Neural cell (in vitro differentiated cells): ENCODE measurements at regions not wholly inside any gene's neighbourhood (a gene's known extent, or its start where the extent isn't known, plus 50 kb on each side); places are given as distances from the start of the nearest gene placed in this dataset.

Source experiments
- H2AFZ ChIP-seq: fragments of 200-600, 300-800 bp; sonication (generic), shearing (Covaris generic); 2 replicates; pipeline ENCODE4 v1.6.0; 2014; ENCODE audit warnings: low read depth, mild to moderate bottlenecking, antibody characterized with exemption, low read length, moderate library complexity
- H3F3A ChIP-seq: fragments of 200-600 bp; shearing (Covaris generic); 2 replicates; pipeline ENCODE4 v1.6.1; 2016; ENCODE audit warnings: mild to moderate bottlenecking, moderate library complexity, mixed read lengths, antibody characterized with exemption, low read length; ENCODE audit not compliant: insufficient read depth, poor library complexity, severe bottlenecking
- H3K27ac ChIP-seq: fragments of 200-600, 300-800 bp; sonication (generic), shearing (Covaris generic); 2 replicates; pipeline ENCODE4 v1.5.1; 2014; ENCODE audit warnings: mild to moderate bottlenecking, low read length, moderate library complexity
- H3K27me3 ChIP-seq: fragments of 300-800, 200-600 bp; sonication (generic), shearing (Covaris generic); 2 replicates; pipeline ENCODE4 v1.6.0; 2014; ENCODE audit warnings: mild to moderate bottlenecking, low read depth, low read length, moderate library complexity; ENCODE audit not compliant: insufficient read depth
- H3K36me3 ChIP-seq: fragments of 300-800, 200-600 bp; sonication (generic), shearing (Covaris generic); 2 replicates; pipeline ENCODE4 v1.5.1; 2014; ENCODE audit warnings: mild to moderate bottlenecking, antibody characterized with exemption, low read length, moderate library complexity; ENCODE audit not compliant: insufficient read depth
- H3K4me2 ChIP-seq: fragments of 300-800, 200-600 bp; sonication (generic), shearing (Covaris generic); 2 replicates; pipeline ENCODE4 v1.6.0; 2014; ENCODE audit warnings: mild to moderate bottlenecking, low read length
- H3K4me3 ChIP-seq: fragments of 300-800, 200-600 bp; sonication (generic), shearing (Covaris generic); 2 replicates; pipeline ENCODE4 v1.5.1; 2014; ENCODE audit warnings: mild to moderate bottlenecking, low read length, moderate library complexity
- H3K79me2 ChIP-seq: fragments of 200-600 bp; shearing (Covaris generic); replicated peaks from 2 replicates; pipeline ENCODE4 v1.6.0; 2014; ENCODE audit warnings: mild to moderate bottlenecking, low read length, moderate library complexity; ENCODE audit not compliant: insufficient read depth
- H3K9ac ChIP-seq: fragments of 300-800, 200-600 bp; sonication (generic), shearing (Covaris generic); 2 replicates; pipeline ENCODE4 v1.6.1; 2016; ENCODE audit warnings: mild to moderate bottlenecking, low read length, mixed read lengths
- H3K9me2 ChIP-seq: fragments of 200-600 bp; shearing (Covaris generic); 2 replicates; pipeline ENCODE4 v1.6.1; 2016; ENCODE audit warnings: mild to moderate bottlenecking, low read length, mixed read lengths; ENCODE audit not compliant: insufficient read depth
- H3K9me3 ChIP-seq: fragments of 200-600, 300-800 bp; sonication (generic), shearing (Covaris generic); 2 replicates; pipeline ENCODE4 v1.6.1; 2016; ENCODE audit warnings: mild to moderate bottlenecking, mixed run types, low read length, moderate library complexity, mixed read lengths
- H4K20me1 ChIP-seq: fragments of 200-600 bp; shearing (Covaris generic); 2 replicates; pipeline ENCODE4 v1.6.1; 2016; ENCODE audit warnings: mild to moderate bottlenecking, mixed run types; ENCODE audit not compliant: insufficient read depth
- EP300 ChIP-seq: fragments of 450-650 bp; conservative IDR thresholded peaks from 2 replicates; pipeline ENCODE4 v1.6.1; 2014; ENCODE audit warnings: antibody characterized with exemption, mild to moderate bottlenecking, moderate library complexity; ENCODE audit not compliant: poor library complexity, severe bottlenecking
- EZH2 ChIP-seq: fragments of 200-600, 300-800 bp; shearing (Covaris generic), sonication (generic); IDR thresholded peaks from 2 replicates; pipeline ENCODE4 v1.6.1; 2014; ENCODE audit warnings: antibody characterized with exemption, low read length, borderline replicate concordance, mild to moderate bottlenecking; ENCODE audit not compliant: insufficient read depth, poor library complexity, severe bottlenecking
- MXI1 ChIP-seq: fragments of 450-650 bp; conservative IDR thresholded peaks from 2 replicates; pipeline ENCODE4 v1.6.1; 2014; ENCODE audit warnings: antibody characterized with exemption, mild to moderate bottlenecking; ENCODE audit not compliant: poor library complexity, severe bottlenecking
- POLR2AphosphoS5 ChIP-seq: IDR thresholded peaks from 2 replicates; pipeline ENCODE4 v1.6.1; 2012
- RAD21 ChIP-seq: fragments of 450-650 bp; conservative IDR thresholded peaks from 2 replicates; pipeline ENCODE4 v1.6.1; 2014; ENCODE audit warnings: antibody characterized with exemption, mild to moderate bottlenecking, moderate library complexity
- SMC3 ChIP-seq: fragments of 450-650 bp; conservative IDR thresholded peaks from 2 replicates; pipeline ENCODE4 v1.6.1; 2014; ENCODE audit warnings: antibody characterized with exemption, mild to moderate bottlenecking, moderate library complexity; ENCODE audit not compliant: poor library complexity
- TAF1 ChIP-seq: IDR thresholded peaks from 2 replicates; pipeline ENCODE4 v1.6.1; 2012; ENCODE audit warnings: low read depth
- TF ChIP-seq, protein P1 (sequence below): IDR thresholded peaks from 2 replicates; pipeline ENCODE4 v1.6.1; 2012; ENCODE audit warnings: borderline replicate concordance
- TF ChIP-seq, protein P2 (sequence below): fragments of 450-650 bp; IDR thresholded peaks from 2 replicates; pipeline ENCODE4 v1.5.1; 2014; ENCODE audit warnings: antibody characterized with exemption, mild to moderate bottlenecking, moderate library complexity; ENCODE audit not compliant: poor library complexity, severe bottlenecking

DNA sequence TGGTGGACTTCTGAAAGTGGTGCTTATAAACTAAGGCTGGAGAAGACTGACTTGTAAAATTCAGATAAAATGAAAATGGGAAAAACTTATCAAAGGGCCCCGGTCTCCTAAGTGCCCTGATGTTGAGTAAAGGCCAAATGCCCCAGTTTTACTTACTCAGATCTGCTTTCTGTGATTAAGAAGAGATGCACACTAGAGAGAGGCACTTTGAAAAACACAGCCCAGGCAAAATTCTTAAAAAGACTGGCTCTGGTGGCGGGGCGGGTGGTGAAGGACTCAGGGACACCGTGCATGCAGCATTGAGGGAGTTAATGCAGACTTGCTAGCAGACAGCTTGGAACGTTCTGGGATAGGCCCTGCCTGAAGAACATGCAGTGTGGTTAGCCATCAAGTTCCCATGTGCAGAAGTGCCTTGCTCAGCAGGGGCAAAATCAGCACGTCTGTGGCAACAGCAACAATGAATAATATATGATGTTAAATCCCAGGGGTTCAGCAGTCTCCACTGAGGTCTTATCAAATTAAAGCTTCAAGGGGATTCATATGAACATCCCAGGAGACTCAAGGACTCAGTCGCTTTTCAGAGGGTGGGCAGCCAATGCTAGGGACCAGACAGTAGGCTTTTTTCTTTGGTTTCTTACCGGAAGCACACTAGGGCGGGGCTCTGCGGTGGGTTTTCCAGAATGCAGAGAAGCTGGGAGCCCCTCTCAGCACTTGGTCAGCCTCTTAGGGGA, 105.0 kb downstream of the DAD1 start:
- H3K4me2 ChIP-seq: no peak overlapping the region
- no peak overlapping the region for H3K4me3 ChIP-seq
- no peaks in the 10 kb centered on the region for H3K9me3 ChIP-seq
- no peaks in the 10 kb centered on the region for H3K79me2 ChIP-seq
- no peaks in the 10 kb centered on the region for H4K20me1 ChIP-seq
- no peaks in the 10 kb centered on the region for H3K27me3 ChIP-seq
- no peaks in the 10 kb centered on the region for H3K36me3 ChIP-seq
- TF ChIP-seq, protein P1, sequence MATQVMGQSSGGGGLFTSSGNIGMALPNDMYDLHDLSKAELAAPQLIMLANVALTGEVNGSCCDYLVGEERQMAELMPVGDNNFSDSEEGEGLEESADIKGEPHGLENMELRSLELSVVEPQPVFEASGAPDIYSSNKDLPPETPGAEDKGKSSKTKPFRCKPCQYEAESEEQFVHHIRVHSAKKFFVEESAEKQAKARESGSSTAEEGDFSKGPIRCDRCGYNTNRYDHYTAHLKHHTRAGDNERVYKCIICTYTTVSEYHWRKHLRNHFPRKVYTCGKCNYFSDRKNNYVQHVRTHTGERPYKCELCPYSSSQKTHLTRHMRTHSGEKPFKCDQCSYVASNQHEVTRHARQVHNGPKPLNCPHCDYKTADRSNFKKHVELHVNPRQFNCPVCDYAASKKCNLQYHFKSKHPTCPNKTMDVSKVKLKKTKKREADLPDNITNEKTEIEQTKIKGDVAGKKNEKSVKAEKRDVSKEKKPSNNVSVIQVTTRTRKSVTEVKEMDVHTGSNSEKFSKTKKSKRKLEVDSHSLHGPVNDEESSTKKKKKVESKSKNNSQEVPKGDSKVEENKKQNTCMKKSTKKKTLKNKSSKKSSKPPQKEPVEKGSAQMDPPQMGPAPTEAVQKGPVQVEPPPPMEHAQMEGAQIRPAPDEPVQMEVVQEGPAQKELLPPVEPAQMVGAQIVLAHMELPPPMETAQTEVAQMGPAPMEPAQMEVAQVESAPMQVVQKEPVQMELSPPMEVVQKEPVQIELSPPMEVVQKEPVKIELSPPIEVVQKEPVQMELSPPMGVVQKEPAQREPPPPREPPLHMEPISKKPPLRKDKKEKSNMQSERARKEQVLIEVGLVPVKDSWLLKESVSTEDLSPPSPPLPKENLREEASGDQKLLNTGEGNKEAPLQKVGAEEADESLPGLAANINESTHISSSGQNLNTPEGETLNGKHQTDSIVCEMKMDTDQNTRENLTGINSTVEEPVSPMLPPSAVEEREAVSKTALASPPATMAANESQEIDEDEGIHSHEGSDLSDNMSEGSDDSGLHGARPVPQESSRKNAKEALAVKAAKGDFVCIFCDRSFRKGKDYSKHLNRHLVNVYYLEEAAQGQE: no peak
- TF ChIP-seq MXI1: no peak
- TF ChIP-seq EP300: no peak
- no peak for TF ChIP-seq SMC3
- TF ChIP-seq RAD21: no peak
- TF ChIP-seq, protein P2, sequence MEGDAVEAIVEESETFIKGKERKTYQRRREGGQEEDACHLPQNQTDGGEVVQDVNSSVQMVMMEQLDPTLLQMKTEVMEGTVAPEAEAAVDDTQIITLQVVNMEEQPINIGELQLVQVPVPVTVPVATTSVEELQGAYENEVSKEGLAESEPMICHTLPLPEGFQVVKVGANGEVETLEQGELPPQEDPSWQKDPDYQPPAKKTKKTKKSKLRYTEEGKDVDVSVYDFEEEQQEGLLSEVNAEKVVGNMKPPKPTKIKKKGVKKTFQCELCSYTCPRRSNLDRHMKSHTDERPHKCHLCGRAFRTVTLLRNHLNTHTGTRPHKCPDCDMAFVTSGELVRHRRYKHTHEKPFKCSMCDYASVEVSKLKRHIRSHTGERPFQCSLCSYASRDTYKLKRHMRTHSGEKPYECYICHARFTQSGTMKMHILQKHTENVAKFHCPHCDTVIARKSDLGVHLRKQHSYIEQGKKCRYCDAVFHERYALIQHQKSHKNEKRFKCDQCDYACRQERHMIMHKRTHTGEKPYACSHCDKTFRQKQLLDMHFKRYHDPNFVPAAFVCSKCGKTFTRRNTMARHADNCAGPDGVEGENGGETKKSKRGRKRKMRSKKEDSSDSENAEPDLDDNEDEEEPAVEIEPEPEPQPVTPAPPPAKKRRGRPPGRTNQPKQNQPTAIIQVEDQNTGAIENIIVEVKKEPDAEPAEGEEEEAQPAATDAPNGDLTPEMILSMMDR: no peak
- TF ChIP-seq TAF1: no peak
- TF ChIP-seq POLR2AphosphoS5: no peak
- TF ChIP-seq EZH2: no peak
- no peak overlapping the region for H3K27ac ChIP-seq
- no peaks in the 10 kb centered on the region for H3F3A ChIP-seq
- H3K9me2 ChIP-seq: no peaks in the 10 kb centered on the region
- no peak overlapping the region for H3K9ac ChIP-seq
- no peak overlapping the region for H2AFZ ChIP-seq

DNA sequence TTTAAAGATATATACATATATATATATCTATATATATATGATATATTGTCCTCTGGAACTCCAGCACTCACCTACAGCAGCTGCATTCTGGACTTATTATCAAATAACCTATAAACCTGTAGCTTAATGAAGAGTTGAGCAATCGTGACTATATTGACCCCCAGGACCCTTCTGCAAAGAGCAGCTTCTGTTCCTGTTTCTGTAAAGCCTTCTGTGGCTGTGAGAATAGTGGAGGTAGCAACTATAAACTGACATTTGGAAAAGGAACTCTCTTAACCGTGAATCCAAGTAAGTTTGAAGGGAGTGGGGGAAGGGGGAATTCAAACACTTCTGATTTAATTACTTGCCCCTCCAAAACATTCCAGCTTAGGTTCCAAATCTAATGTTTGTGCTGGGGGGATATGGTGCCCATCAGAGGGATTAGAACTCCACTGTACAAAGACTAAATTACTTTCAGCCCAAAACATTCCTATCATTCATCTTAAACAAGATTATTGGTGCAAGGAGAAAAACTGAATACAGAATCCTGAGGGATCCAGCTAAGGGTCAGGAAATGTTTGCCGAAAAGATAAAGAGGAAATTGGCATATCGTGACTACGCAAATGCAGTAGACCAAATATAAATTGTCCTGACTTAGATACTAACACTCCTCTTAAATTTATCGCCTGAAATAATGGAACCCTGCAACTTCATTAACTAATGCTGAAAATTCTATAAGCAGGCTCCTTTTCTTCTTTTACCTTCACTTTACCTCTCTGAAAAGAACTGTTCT, 106.1 kb downstream of the DAD1 start:
- Histone ChIP-seq H3F3A (no peaks in the 10 kb centered on the region), H3K9me3 (no peaks in the 10 kb centered on the region), H3K27me3 (no peaks in the 10 kb centered on the region), H3K9me2 (no peaks in the 10 kb centered on the region), H3K36me3 (no peaks in the 10 kb centered on the region), H3K4me2 (no peak overlapping the region), H3K27ac (no peak overlapping the region), H4K20me1 (no peaks in the 10 kb centered on the region), H3K9ac (no peak overlapping the region), H2AFZ (no peak overlapping the region), H3K4me3 (no peak overlapping the region), H3K79me2 (no peaks in the 10 kb centered on the region)
- TF ChIP-seq EP300: no peak
- TF ChIP-seq EZH2: no peak
- TF ChIP-seq, protein P1: no peak
- TF ChIP-seq TAF1: no peak
- TF ChIP-seq RAD21: no peak
- TF ChIP-seq MXI1: no peak
